AG04449 (cell line): ENCODE measurements at regions not wholly inside any gene's neighbourhood (a gene's known extent, or its start where the extent isn't known, plus 50 kb on each side); places are given as distances from the start of the nearest gene placed in this dataset.

Experiments
- CTCF ChIA-PET: fragments of 350-600 bp; formaldehyde crosslinking; extraction: SDS; loops from one replicate; lab custom pipeline; 2021; ENCODE audit warnings: antibody characterized with exemption; lab: Yijun Ruan, JAX
- POLR2A ChIA-PET: fragments of 400-600, 350-600 bp; formaldehyde crosslinking; extraction: SDS; loops from one replicate; lab custom pipeline; 2020; ENCODE audit warnings: antibody characterized with exemption, inconsistent platforms; lab: Yijun Ruan, JAX
- DNase-seq: peaks from one replicate; pipeline ENCODE4 v3.0.0-alpha.2; 2010; ENCODE audit warnings: low read depth, low spot score
- H3K4me3 ChIP-seq: 2 replicates; pipeline ENCODE4 v1.5.1; 2011; ENCODE audit warnings: low read depth, mild to moderate bottlenecking, control low read depth, low read length
- CTCF ChIP-seq: IDR thresholded peaks from one replicate; pipeline ENCODE4 v1.5.1; 2011; ENCODE audit warnings: mild to moderate bottlenecking, moderate library complexity, low read length, control low read depth, inconsistent platforms; ENCODE audit not compliant: insufficient read depth; ENCODE audit errors: missing control alignments

GRCh38 chr6:8672882-8673281 lies 237.5 kb upstream of the SLC35B3 start:
- H3K4me3 ChIP-seq, result no peak overlapping the region
- ChIA-PET POLR2A (no interaction called here), CTCF (no interaction called here)
- DNase-seq, result no peak
- no peak for TF ChIP-seq CTCF

GRCh38 chr6:8670792-8671191 lies 235.4 kb upstream of the SLC35B3 start:
- ChIA-PET CTCF (no interaction called here), POLR2A (no interaction called here)
- no peak for TF ChIP-seq CTCF
- no peak overlapping the region for H3K4me3 ChIP-seq
- no peak for DNase-seq

- no peak for TF ChIP-seq CTCF
- H3K4me3 ChIP-seq, result no peak overlapping the region
- DNase-seq, result no peak
- CTCF ChIA-PET, result no interaction called here
- POLR2A ChIA-PET, result no interaction called here
Measured at GRCh38 chr6:8664700-8665099, 229.4 kb upstream of the SLC35B3 start.

GRCh38 chr6:8664070-8664469 lies 228.7 kb upstream of the SLC35B3 start:
- TF ChIP-seq CTCF, result no peak
- CTCF ChIA-PET, result no interaction called here
- POLR2A ChIA-PET, result no interaction called here
- DNase-seq, result no peak
- H3K4me3 ChIP-seq, result no peak overlapping the region

GRCh38 chr6:8659404-8660189 lies 224.3 kb upstream of the SLC35B3 start:
- no peak for TF ChIP-seq CTCF
- POLR2A ChIA-PET, result no interaction called here
- CTCF ChIA-PET, result no interaction called here
- no peak for DNase-seq
- H3K4me3 ChIP-seq, result no peak overlapping the region

- CTCF ChIA-PET, result no interaction called here
- H3K4me3 ChIP-seq, result no peak overlapping the region
- no peak for TF ChIP-seq CTCF
- POLR2A ChIA-PET, result no interaction called here
- DNase-seq, result no peak
Measured at GRCh38 chr6:8658416-8658815, 223.1 kb upstream of the SLC35B3 start.
